NCI-H128 (cell line): ENCODE measurements at regions not wholly inside any gene's neighbourhood (a gene's known extent, or its start where the extent isn't known, plus 50 kb on each side); places are given as distances from the start of the nearest gene placed in this dataset.
"Not testable (repeated sequence)": the region's sequence is repeated elsewhere in the genome, so short reads cannot be mapped to it uniquely, and the experiment has no call there.

ENCODE experiments used
- DNase-seq: peaks from one replicate; lab custom pipeline; 2025; ENCODE audit not compliant: unreplicated experiment; lab: John Stamatoyannopoulos, UW

GRCh38 chr22:26768952-26769351 lies 111.6 kb downstream of the MIAT start:
- DNase-seq = no peak

DNA sequence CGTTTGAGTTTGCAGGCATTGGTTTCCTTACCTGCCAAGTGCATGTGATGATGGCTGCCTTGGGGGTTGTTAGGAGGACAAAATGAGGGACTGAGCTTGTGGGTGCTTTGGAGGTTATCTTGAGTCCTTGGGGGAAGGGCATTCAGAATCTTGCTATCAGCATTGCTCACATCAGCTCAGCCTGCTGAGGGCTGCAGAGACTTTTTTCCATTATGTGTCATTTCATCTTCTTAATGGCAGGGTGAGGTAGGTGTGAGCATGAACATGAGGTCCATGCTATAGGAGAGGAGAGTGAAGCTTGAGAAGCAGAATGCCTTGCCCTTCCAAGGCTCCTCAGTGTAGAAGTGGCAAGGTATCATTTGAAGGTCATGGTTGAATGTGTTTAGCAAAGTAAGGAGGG lies 112.3 kb downstream of the MIAT start:
- no peak for DNase-seq

DNA sequence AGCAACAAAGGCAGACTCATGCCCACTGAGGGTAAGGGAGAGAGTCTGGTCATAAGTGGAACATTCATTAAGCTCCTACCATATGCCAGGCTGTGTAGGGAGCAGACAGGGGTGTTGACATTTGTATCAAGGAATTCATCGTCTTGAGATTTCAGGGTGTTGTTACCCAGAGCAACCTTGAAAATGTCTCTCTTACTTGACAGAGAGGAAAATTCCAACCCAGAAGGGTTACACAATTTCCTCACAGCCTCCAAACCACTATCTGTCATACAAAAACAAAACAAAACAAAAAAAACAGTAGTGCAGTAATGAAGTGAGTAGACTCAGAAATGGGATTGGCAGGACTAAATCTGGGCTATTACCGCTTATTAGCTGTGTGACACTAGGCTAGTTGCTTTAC lies 113.2 kb downstream of the MIAT start:
- DNase-seq = no peak

DNA sequence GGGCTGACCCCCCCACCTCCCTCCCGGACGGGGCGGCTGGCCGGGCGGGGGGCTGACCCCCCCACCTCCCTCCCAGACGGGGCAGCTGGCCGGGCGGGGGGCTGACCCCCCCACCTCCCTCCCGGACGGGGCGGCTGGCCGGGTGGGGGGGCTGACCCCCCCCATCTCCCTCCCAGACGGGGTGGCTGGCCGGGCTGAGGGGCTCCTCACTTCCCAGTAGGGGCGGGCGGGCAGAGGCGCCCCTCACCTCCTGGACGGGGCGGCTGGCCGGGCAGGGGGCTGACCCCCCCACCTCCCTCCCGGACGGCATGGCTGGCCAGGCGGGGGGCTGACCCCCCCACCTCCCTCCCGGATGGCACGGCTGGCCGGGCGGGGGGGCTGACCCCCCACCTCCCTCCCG lies 115.7 kb downstream of the MIAT start:
- DNase-seq = not testable (repeated sequence)

DNA sequence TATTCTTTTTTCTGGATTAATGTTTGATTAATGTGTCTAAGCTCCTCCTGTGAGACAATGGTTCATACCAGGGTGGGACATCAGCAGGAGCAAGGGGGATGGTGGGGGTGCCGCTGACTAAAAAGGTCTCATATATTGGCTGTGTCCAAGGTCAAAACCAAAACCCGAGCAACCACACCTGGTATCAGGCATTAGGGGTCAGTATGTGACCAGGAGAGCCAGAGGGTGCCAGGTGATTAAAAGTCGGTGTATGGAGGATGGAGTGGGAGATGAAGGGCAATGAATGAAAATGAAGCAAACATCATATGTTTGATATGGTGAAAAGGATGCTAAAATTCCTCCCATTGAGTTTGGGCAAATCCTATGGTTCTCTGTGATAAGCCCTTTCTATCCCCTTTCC lies 118.0 kb downstream of the MIAT start:
- DNase-seq = no peak

DNA sequence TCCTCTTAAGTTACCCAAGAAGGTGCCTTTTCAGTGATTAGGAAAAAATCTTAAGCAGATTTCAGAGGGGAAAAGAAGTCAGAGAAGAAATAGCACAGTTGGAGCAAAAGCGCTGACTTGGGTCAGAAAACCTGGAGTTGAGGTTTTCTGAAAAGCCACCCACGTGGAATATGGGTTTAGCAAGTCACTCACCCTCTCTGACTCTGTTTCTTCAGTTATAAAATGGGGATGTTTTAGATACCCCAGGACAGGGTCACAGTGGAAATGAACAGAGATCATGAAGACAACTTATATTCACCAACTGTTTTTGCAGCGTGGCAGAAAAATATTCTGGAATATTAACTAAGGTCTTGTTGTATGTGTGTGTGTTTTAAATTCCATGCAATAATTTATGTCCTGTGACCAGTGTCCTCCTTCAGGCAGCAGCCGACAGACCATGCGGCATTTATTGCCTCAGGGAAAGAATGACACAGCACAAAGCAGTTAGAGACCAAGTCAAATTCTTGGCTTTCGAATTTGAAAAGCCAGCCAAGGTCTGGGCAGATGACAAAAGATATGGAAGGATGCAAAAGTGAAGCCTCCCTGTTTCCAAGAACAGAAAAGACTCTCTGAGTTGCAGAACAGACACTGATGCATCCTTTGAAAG lies 119.9 kb downstream of the MIAT start:
- DNase-seq = no peak

- no peak for DNase-seq
These were observed 121.0 kb downstream of the MIAT start for GRCh38 chr22:26778372-26778771.

DNA sequence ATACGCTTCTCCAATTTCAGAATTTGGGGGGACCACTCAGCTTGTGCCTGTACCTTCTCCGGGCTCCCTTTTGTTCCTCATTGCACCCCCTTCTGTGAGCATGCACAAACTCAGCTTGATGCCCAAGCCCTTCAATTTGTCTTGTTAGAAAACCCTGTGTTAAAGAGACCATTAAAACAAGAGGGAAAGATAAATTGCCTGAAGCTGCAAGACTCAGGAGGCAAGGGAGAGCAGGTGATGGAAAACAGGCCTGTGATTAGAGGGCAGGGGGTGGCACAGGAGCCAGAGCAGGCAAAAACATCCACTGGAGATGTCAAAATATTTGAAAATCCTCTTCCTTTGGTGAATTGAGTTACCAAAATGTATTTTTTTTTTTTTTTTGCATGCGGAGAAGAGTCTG lies 121.7 kb downstream of the MIAT start:
- no peak for DNase-seq

DNA sequence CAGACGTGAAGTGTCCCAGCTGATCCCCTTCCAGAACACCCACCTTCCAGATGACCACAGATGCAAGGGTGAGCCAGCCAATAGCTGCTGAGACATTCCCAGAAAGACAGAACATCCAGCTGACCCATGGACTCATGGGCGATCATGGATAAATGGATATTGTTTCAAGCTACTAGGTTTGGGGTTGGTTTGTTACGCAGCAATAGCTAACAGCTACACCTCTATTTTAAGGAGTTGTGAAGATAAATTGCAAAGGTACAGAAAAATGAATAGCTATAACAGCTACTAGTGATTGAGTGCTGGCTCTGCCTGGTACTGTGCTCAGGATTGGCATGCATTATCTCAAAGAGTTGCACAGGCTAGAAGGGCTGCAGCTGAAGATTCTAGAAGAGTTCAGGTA lies 122.5 kb downstream of the MIAT start:
- no peak for DNase-seq

DNA sequence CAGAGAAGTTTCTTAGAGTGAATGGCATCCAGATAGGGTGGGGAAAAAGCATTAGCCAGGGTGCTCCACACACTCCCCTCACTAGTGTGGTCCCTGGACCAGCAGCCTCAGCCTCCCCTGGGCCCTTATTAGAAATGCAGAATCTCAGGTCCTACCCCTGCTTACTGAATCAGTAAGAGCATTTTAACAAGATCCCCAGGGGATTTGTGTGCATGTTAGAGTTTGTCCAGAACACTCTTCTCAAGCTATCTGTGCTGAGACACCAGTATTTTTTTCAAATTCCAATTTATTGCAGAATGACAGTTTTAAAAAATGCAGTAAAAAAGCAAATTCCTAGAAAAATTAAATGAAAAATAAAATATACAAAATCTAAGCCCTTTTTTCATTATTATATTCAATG lies 123.1 kb downstream of the MIAT start:
- no peak for DNase-seq

- no peak for DNase-seq
These were observed 123.7 kb downstream of the MIAT start for GRCh38 chr22:26781062-26781461.

GRCh38 chr22:26781596-26781995 lies 124.2 kb downstream of the MIAT start:
- DNase-seq = no peak

DNA sequence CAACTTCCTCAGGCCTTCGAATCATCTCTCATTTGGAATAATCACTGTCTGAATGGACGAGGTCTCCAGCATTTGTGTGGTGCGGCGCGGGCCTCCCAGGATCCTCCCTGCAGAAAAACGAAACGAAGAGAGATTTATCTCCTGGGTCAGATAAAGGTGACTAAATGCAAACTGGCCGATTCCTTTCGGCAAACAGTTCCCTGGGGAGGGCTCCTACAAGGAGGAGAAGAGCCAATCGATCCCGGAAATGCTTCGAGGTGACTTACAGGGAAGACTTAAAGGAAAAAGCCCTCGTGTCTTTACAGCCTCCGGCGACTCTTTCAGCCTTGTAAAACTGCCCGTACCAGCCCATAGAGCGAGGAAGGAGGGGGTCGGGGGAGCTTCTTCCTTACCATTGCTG lies 126.5 kb downstream of the MIAT start:
- no peak for DNase-seq

- no peak for DNase-seq
These were observed 127.4 kb downstream of the MIAT start for GRCh38 chr22:26784772-26785171.

GRCh38 chr22:26785932-26786331 lies 128.5 kb downstream of the MIAT start:
- no peak for DNase-seq

GRCh38 chr22:26786398-26786797 lies 129.0 kb downstream of the MIAT start:
- DNase-seq = no peak

GRCh38 chr22:26789951-26790350 lies 132.6 kb downstream of the MIAT start:
- no peak for DNase-seq

DNA sequence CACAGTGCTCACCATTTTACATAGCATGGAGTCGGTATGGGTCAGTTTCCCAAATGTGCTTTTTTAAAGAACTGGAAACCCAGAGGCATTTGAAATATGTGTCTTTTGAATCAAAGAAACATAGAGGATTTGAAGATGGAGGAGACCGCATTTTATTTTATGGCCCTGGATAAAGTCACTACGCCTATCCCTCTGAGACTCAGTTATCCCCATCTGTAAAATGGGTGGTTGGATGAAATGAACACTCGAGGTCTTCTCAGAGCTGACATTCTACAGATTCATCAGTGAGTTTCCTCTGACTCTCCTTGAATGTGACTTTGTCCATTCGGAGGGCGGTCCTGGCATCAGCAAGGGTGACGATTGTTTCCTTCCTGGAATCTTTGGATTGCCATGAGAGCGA lies 135.1 kb downstream of the MIAT start:
- DNase-seq = no peak

- no peak for DNase-seq
These were observed 139.4 kb downstream of the MIAT start for GRCh38 chr22:26796785-26797184.

GRCh38 chr22:26797910-26798309 lies 140.5 kb downstream of the MIAT start:
- DNase-seq = no peak

- DNase-seq = no peak
These were observed 141.2 kb downstream of the MIAT start for GRCh38 chr22:26798462-26799065.

- DNase-seq = no peak
These were observed 143.5 kb downstream of the MIAT start for GRCh38 chr22:26800858-26801257.

GRCh38 chr22:26801449-26801848 lies 144.1 kb downstream of the MIAT start:
- DNase-seq = no peak
